ENCODE measurements at regions not wholly inside any gene's neighbourhood (a gene's known extent, or its start where the extent isn't known, plus 50 kb on each side); places are given as distances from the start of the nearest gene placed in this dataset.

DNA sequence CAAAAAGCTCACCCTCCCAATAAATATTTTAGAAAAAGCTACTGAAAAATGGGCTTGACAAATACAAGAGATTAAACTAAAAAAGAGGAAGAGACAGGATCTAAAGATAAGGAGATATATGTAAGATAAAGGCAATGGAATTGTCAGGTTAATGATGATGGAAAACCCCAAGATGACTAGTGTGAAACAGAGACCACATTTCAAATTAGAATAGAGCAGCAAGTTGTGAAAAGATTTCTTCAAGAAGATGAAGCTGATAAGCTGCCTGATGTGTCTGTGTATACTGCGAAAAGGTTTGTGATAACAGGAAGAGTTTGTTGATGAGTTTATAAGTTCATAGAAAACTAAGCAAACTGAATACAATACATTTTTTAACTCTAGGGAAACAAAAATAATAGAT, 840.1 kb upstream of the SLITRK5 start:
- H3K4me3 ChIP-seq (ENCODE audit: low read length in 3 of 3), result no peak overlapping the region
- H3K9ac ChIP-seq (ENCODE audit: low read length in 3 of 3), result no peak overlapping the region
- DNase-seq, result no peak
- H3K27ac ChIP-seq (ENCODE audit: low read depth in 2 of 2, low read length in 2 of 2), result no peak overlapping the region
- no peak for TF ChIP-seq CTCF (IDR thresholded peaks at IDR 0.05; ENCODE audit: borderline replicate concordance, extremely low read depth, insufficient read depth)
- no peaks in the 10 kb centered on the region for H3K36me3 ChIP-seq (ENCODE audit: control insufficient read depth in 2 of 3, insufficient read depth in 3 of 3, low read length in 3 of 3)
- no peaks in the 10 kb centered on the region for H3K4me1 ChIP-seq (ENCODE audit: control insufficient read depth in 2 of 3, insufficient read depth in 2 of 3, low read depth in 1 of 3, low read length in 3 of 3)
- no peaks in the 10 kb centered on the region for H3K27me3 ChIP-seq (ENCODE audit: control insufficient read depth, insufficient read depth, low read length)
- no peaks in the 10 kb centered on the region for H3K9me3 ChIP-seq (ENCODE audit: control insufficient read depth in 2 of 3, insufficient read depth in 1 of 3, low read length in 3 of 3)
- no peak for FAIRE-seq
- intact Hi-C loops (cut with DNase I), result no loop called here

DNA sequence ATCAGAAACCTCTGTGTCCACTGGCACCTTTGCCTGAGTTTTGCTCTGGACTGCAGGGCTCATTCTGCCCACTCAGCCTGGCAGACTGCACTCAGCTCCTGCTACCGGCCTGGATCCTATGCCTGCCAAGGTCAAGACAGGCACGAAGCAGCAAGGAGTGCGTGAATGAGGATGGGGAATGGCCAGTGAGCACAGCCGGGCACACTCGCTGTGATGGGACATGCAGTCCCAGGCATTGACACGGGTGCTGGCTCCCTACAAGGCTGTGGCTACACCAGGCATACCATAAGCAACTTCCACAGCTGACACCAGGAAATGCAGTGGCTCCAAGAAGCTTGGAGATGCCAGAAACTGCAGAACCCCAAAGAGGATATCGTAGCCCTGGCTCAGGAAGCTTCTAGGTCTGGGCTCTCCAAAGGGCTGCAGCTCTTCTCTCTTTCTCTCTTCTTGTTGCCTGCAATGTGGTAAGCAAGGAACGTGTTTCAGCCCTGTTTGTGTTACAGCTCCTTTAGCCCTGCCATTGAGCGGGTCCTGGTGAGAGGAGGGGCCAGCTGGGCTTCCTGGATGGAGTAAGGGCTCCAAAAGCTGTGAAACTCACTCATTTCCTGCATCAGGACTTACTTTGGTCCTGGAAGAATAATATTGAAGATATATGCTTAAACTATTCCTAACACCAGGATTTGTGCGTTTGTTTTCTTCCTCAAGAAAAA, 832.6 kb upstream of the SLITRK5 start:
- Histone ChIP-seq H3K4me3 (ENCODE audit: low read length in 3 of 3) (no peak overlapping the region), H3K9ac (ENCODE audit: low read length in 3 of 3) (no peak overlapping the region), H3K9me3 (ENCODE audit: control insufficient read depth in 2 of 3, insufficient read depth in 1 of 3, low read length in 3 of 3) (no peaks in the 10 kb centered on the region), H3K36me3 (ENCODE audit: control insufficient read depth in 2 of 3, insufficient read depth in 3 of 3, low read length in 3 of 3) (no peaks in the 10 kb centered on the region), H3K4me1 (ENCODE audit: control insufficient read depth in 2 of 3, insufficient read depth in 2 of 3, low read depth in 1 of 3, low read length in 3 of 3) (no peaks in the 10 kb centered on the region), H3K27me3 (ENCODE audit: control insufficient read depth, insufficient read depth, low read length) (no peaks in the 10 kb centered on the region), H3K27ac (ENCODE audit: low read depth in 2 of 2, low read length in 2 of 2) (no peak overlapping the region)
- no peak for FAIRE-seq
- DNase-seq, result peak in 1 of 5 donors; percentile 16
- intact Hi-C loops (cut with DNase I), result no loop called here
- no peak for TF ChIP-seq CTCF (IDR thresholded peaks at IDR 0.05; ENCODE audit: borderline replicate concordance, extremely low read depth, insufficient read depth)

GRCh38 chr13:86839221-86839620, 832.0 kb upstream of the SLITRK5 start:
- TF ChIP-seq CTCF (IDR thresholded peaks at IDR 0.05; ENCODE audit: borderline replicate concordance, extremely low read depth, insufficient read depth), result no peak
- Histone ChIP-seq H3K4me3 (ENCODE audit: low read length in 3 of 3) (no peak overlapping the region), H3K36me3 (ENCODE audit: control insufficient read depth in 2 of 3, insufficient read depth in 3 of 3, low read length in 3 of 3) (no peaks in the 10 kb centered on the region), H3K4me1 (ENCODE audit: control insufficient read depth in 2 of 3, insufficient read depth in 2 of 3, low read depth in 1 of 3, low read length in 3 of 3) (no peaks in the 10 kb centered on the region), H3K9ac (ENCODE audit: low read length in 3 of 3) (no peak overlapping the region), H3K9me3 (ENCODE audit: control insufficient read depth in 2 of 3, insufficient read depth in 1 of 3, low read length in 3 of 3) (no peaks in the 10 kb centered on the region), H3K27ac (ENCODE audit: low read depth in 2 of 2, low read length in 2 of 2) (no peak overlapping the region), H3K27me3 (ENCODE audit: control insufficient read depth, insufficient read depth, low read length) (no peaks in the 10 kb centered on the region)
- intact Hi-C loops (cut with DNase I), result no loop called here
- DNase-seq, result no peak
- FAIRE-seq, result no peak

Measured in kidney (tissue), 13 donors.